Stimulated activated CD4-positive, alpha-beta T cell treated with anti-CD3 and anti-CD28 coated beads, Interleukin-1b, Interleukin-23, amount 100 ng/mL, for 4 hours (primary cell): ENCODE measurements at regions not wholly inside any gene's neighbourhood (a gene's known extent, or its start where the extent isn't known, plus 50 kb on each side); places are given as distances from the start of the nearest gene placed in this dataset.

Source experiments
- DNase-seq, 2 donors: peaks; one replicate each; pipeline ENCODE4 v3.0.0-alpha.2; 2020; ENCODE audit warnings: low read depth in 2 of 2

- no peak for DNase-seq
Measured at GRCh38 chr2:226130192-226130591, 669.4 kb downstream of the IRS1 start.

DNA sequence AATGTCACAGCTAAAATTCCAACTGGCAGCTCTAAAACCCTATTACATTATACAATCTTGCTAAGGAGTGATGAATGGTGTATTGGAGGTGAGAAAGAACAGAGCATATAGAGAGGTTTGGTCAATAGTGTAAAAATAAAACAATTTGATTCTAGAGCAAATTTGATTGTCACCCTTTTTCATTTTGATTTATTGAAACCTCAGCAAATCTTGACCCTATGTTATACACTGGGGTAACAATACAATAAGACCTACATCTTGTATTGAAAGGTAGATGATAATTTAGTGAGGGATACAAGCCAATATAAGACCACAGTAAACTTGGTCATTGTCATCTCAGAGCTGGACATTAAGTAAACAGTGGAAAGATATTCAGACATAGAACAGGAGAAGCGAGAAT lies 671.9 kb downstream of the IRS1 start:
- no peak for DNase-seq

DNA sequence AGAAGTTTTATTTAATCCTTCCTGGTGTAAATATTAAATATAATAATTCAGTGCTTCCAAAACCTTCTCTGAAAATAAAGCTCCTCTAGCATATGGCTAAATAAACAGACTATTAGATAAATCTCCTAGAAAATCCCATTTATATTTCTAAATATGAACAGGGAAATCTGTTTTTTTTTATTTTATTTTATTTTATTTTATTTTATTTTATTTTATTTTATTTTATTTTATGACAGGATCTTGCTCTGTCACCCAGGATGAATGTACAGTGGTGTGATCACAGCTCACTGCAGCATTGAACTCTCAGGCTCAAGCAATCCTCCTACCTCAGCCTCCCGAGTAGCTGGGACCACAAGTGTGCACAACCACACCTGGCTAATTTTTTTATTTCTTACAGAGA lies 673.5 kb downstream of the IRS1 start:
- no peak for DNase-seq

DNA sequence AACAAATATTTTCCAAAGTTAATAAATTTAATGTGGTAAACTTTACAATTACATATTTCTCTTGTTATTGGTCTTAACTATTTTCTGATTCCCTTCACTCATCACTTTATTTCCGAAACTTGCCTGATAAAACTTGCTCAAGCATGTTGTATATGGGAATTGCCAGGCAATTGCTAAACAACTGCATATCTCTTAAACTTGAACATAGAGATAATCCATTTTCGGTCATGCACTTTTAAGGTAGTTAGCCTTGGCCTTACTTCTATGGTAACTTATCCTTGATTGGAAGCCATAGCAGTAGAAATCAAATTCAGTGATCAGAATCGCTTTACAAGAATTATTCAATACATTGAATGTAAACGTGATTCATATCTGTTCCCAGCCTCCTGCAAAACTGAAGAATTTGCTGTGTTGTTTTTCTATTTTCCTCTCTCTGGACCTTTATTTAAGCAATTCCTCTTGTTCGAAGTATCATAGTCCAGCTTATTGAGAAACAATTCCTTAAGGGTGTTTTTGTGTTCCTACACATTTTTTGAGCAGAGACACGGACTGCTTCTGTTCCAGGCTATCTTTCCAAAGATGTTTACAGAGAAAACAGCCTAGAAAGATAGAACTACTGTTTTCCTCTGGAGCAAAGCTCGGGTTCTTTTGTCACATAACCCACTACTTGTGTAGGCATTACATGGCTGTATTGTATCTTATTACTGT lies 674.3 kb downstream of the IRS1 start:
- no peak for DNase-seq

- no peak for DNase-seq
Measured at GRCh38 chr2:226124548-226125011, 675.0 kb downstream of the IRS1 start.

DNA sequence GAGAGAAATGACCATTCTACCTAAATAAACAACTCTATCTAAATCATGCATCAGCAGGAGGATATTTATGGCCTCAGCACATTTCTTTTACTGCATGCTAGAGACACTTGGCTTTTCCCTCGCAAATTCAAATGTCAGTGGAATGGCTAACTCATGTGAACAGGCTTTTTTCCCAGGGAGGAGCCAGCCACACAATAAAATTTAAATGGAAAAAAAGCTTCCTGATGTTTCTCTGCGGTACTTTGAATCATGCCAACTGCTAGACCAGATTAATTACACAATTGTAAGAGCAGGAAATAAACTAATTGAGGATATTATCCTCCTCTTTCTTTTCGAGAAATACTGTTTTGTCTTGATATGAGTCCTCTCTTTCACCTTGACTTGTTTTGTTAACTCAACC lies 676.3 kb downstream of the IRS1 start:
- DNase-seq, result no peak

- no peak for DNase-seq
Measured at GRCh38 chr2:226122041-226122440, 677.6 kb downstream of the IRS1 start.

DNA sequence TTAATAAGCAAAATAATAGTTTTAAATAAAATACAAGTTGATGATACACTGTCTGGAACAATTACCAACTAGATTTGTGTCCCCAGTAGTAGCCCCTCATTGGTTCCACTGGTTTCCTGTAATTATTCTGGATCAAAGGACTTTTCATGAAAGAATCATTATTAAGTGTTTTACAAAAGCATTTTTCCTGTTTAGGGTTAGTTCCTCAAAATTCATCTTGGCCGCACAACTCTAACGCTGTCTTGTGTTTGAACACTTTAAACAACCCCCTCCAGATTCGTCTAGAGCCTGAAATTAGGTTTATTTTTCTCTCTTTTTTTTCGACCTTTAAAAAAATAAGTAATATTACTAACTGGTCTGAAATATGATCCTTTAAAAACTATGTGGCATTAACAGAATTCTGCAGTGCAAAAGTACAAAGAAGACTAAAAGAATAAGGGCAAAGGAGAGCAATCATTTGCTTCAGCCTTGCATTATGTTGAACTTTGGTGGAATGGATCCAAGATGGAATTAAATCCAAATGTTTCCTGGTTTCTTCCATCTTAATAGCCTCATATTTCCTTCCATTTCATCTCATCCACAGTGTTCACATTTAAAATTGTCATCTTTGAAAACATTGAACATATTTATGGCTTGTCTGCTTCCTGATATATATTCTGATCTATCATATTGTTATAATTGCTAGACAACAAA lies 678.4 kb downstream of the IRS1 start:
- DNase-seq, result no peak

DNA sequence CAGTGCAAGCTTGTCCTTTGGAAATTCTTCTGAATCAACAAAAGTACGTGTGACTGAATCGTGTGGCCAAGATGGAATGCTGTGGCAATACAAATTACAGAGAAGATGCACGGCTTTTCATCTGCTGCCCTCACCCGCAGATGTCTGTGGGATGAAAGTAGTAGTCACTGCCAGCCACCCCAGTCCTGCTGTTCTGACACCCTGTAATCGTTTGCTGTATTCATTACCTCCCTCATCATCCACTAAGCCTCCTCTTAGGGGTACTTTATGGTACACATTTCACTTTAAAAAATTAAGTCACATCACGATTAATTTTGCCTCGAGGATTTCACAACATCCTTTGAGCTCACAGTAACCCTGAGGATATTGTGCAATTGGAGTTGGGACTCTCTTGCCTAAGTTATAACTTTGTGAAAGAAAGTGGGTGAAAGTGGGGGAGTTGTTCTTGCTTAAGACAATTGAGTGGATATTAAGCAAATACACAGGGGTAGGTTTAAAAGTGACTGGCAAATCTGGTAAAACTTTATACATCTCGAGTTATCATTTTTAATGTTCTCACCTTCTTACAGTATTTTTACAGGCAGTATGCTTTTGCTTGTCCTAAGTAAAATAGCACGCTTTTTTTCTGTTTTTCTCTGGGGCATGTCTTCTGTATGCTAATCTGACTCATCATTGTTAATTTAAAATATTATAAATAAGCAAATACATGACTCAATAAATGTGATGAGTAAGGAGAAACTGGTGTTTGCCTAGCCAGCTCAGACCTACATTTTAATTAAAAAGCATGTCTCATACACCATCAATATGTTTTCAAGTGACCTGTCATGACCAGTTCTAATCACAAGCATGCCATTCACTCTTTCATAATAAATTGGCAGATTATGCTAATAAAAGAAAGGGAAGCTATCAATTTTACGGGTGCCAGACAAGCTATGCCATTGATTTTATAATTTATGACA lies 680.9 kb downstream of the IRS1 start:
- no peak for DNase-seq

DNA sequence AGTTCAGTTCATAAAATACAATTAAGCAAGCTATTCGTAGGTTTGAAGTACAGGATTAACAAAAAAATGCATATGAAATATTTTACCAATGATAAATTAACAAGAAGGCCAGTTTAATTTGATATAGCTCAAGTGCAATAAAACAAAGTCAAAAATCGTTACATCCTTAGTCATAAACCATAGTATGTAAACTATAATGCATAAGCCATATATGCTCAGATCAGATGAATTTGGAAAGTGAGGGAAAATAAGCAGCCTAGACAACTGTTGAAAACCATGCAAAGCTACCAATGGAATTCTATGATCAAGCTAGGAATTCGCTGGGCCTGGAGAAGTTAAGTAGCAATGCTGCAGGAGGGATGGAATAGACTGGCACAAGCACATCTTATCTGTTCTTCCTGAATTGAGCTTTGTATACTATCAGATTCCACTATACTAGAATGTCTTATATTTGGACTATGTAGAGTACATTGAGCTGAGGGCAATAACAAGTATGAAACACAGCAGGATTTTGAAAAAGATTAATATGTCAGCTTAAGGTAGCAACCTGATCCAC lies 682.0 kb downstream of the IRS1 start:
- DNase-seq, result no peak

- DNase-seq, result no peak
Measured at GRCh38 chr2:226116346-226116745, 683.3 kb downstream of the IRS1 start.

- no peak for DNase-seq
Measured at GRCh38 chr2:226115832-226116200, 683.8 kb downstream of the IRS1 start.

GRCh38 chr2:226115102-226115831 lies 684.4 kb downstream of the IRS1 start:
- no peak for DNase-seq

- DNase-seq, result no peak
Measured at GRCh38 chr2:226114436-226114835, 685.2 kb downstream of the IRS1 start.

DNA sequence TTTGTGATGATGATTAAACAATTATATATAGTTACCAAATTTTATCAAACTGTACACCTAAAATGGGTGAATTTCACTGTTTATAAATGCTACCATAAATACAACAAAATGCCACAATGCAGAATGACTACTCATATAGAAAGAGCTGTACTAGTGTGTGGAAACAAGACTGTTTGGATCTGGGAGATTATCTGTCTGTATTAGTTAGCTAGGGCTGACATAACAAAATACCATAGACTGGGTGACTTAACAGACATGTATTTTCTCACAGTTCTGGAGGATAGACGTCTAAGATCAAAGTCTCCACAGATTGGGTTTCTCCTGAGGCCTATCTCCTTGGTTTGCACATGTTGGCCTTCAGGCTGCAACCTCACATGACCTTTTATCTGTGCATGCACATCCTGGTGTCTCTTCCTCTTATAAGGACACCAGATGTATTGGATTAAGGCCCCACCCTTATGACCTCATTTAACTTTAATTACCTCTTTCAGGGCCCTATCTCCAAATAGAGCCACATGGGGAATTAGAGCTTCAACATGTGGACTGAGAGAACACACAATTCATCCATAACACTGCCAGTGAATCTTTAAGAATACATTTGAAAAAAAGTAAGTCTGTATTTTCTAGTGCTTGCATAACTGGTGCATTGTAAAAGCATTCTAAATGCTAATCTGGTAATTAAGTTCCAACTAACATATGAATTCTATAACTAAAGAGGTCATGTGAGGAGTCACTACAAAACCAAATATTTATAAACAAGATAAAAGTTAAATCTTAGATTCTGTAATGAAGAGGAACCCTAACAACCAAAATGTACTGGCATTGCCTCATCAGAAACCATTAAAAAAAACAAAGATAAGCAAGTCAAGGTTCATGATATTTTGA lies 699.6 kb downstream of the NYAP2 start:
- DNase-seq, result no peak

- DNase-seq, result no peak
Measured at GRCh38 chr2:226095058-226095457, 695.5 kb downstream of the NYAP2 start.

DNA sequence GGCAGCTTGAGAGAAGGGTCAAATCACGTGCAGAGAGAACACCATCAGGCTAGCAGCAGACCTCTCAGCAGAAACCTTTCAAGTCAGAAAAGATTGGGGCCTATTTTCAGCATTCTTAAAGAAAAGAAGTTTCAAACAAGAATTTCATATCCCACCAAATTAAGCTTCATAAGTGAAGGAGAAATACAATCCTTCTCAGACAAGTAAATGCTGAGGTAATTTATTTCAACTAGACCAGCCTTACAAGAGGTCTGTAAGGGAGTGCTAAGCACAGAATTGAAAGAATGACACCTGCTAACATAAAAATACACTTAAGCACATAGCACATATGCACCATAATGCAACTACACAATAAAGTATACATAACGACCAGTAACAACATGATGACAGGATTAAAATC lies 693.9 kb downstream of the NYAP2 start:
- DNase-seq, result no peak

- no peak for DNase-seq
Measured at GRCh38 chr2:226088366-226088674, 688.8 kb downstream of the NYAP2 start.

DNA sequence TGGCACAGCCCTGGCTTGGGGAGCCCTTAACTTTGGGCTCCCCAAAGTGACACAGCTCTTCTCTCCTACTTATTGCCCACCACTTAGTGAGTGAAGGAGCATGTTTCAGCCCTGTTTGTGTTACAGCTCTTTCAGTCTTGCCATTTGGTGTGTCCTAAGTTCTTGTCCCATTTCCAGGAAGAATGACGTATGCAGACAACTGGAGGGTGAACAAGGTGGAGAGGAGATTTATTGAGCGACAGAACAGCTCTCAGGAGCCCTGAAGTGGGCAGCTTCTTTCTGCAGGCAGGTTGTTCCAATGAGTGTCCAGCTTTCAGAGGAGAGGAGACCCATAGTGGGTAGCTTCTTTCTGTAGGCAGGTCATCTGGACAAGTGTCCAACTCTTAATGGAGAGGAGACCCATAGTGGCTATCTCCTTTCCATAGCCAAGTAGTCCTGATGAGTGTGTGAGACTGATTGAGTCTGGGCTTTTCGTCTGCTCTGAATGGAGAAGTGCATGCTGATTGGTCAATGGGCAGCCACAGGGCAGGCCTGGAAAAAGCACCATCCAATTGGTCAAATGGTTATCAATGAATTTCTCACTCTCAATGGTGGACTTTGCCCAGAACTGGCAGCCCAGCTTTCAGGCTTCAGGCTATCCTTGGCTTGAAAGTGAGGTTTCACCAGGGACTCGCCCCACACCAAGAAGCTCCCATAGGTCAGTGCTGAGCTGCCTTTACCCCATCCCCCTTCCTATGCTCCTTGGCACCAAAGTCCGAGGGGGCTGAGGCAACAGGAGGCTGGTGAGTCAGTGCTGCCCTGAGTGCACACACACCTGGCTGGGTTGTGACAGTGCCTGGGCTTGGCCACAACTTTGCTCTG lies 688.2 kb downstream of the NYAP2 start:
- DNase-seq, result no peak

DNA sequence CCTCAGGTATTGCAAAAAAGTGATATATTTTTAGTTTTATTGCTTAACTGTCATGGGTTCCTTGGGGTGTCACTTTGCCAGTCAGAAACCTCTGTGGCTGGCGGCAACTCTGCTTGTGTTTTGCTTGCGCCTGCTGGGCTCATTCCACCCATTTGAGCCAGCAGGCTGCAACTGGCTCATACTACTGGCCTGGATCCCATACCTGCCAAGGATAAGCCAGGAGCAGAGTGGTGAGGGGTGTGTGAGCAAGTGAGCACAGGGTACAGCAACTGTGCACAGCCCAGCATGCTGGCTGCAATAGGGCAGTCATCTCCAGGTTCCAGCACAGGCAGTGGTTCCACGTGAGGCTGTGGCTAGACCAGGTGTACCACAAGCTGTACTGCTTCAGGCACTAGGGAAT lies 687.5 kb downstream of the NYAP2 start:
- DNase-seq, result no peak
